ENCODE measurements at regions not wholly inside any gene's neighbourhood (a gene's known extent, or its start where the extent isn't known, plus 50 kb on each side); places are given as distances from the start of the nearest gene placed in this dataset.

DNA sequence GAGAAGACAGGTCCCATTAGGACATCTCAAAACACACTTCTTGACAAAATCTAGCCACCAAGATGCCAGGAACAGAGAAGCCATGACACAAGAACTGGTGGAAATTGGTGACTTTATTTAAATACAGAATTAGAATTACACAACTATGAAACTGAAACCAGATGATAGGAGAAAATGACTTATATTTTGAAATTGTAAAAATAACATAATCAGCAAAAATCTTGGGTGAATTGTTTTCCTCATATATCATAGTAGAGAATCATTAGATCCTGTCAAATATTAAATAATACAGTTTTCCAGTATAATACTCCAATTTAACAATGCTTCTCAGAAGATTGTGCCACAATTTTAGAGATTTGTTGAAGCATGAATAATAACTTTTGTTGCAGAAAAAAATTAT lies 81.5 kb upstream of the MROH9 start:
- no peak overlapping the region for H3K4me3 ChIP-seq
- no peak overlapping the region for H3K27ac ChIP-seq
- no peaks in the 10 kb centered on the region for H3K9me3 ChIP-seq
- no peaks in the 10 kb centered on the region for H3K27me3 ChIP-seq
- no peaks in the 10 kb centered on the region for H3K4me1 ChIP-seq
- TF ChIP-seq CTCF (IDR thresholded peaks at IDR 0.05) (no peak), POLR2A (IDR thresholded peaks at IDR 0.05) (no peak)
- no peaks in the 10 kb centered on the region for H3K36me3 ChIP-seq
- no peak for DNase-seq

GRCh38 chr1:170854677-170855076 lies 80.7 kb upstream of the MROH9 start:
- no peak for DNase-seq
- TF ChIP-seq CTCF (IDR thresholded peaks at IDR 0.05): no peak
- TF ChIP-seq POLR2A (IDR thresholded peaks at IDR 0.05): no peak
- H3K4me1 ChIP-seq: no peaks in the 10 kb centered on the region

GRCh38 chr1:170856455-170856854 lies 78.9 kb upstream of the MROH9 start:
- no peaks in the 10 kb centered on the region for H3K36me3 ChIP-seq
- no peaks in the 10 kb centered on the region for H3K9me3 ChIP-seq
- H3K4me1 ChIP-seq: no peaks in the 10 kb centered on the region
- H3K4me3 ChIP-seq: no peak overlapping the region
- TF ChIP-seq POLR2A (IDR thresholded peaks at IDR 0.05) (no peak), CTCF (IDR thresholded peaks at IDR 0.05) (no peak)
- H3K27ac ChIP-seq: no peak overlapping the region
- H3K27me3 ChIP-seq: no peaks in the 10 kb centered on the region
- no peak for DNase-seq

More at GRCh38 chr1:170854677-170855076, 80.7 kb upstream of the MROH9 start:
- H3K27ac ChIP-seq: no peak overlapping the region
- no peaks in the 10 kb centered on the region for H3K9me3 ChIP-seq
- H3K27me3 ChIP-seq: no peaks in the 10 kb centered on the region
- H3K36me3 ChIP-seq: no peaks in the 10 kb centered on the region
- H3K4me3 ChIP-seq: no peak overlapping the region

GRCh38 chr1:170857955-170858354 lies 77.4 kb upstream of the MROH9 start:
- Histone ChIP-seq H3K9me3 (no peaks in the 10 kb centered on the region), H3K4me1 (no peaks in the 10 kb centered on the region), H3K27me3 (no peaks in the 10 kb centered on the region), H3K27ac (no peak overlapping the region), H3K36me3 (no peaks in the 10 kb centered on the region), H3K4me3 (no peak overlapping the region)
- DNase-seq: no peak
- no peak for TF ChIP-seq POLR2A (IDR thresholded peaks at IDR 0.05)
- no peak for TF ChIP-seq CTCF (IDR thresholded peaks at IDR 0.05)

- Histone ChIP-seq H3K27ac (no peak overlapping the region), H3K36me3 (no peaks in the 10 kb centered on the region), H3K4me1 (no peaks in the 10 kb centered on the region), H3K4me3 (no peak overlapping the region), H3K27me3 (no peaks in the 10 kb centered on the region), H3K9me3 (no peaks in the 10 kb centered on the region)
- DNase-seq: no peak
- TF ChIP-seq POLR2A (IDR thresholded peaks at IDR 0.05) (no peak), CTCF (IDR thresholded peaks at IDR 0.05) (no peak)
Measured at GRCh38 chr1:170863621-170864020, 71.7 kb upstream of the MROH9 start.

DNA sequence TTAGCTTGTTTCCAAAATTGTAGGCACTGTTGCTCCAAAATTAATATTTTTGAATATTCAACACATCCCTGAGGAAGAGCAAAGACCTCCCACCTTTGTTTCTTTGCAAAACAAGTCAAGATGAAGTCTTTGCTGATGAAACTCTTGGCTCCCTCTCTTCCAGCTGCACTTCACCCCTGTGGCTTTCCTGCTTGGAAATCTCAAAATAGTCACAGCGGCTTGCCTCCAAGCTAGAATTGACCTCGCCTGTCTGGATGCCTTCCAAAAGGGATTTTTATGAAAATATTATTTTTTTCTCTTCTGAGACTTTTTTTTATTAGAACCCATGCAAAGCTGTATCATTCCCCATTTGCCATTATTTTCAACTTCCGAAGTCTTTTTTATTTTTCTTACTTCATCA lies 71.1 kb upstream of the MROH9 start:
- no peaks in the 10 kb centered on the region for H3K27me3 ChIP-seq
- DNase-seq: no peak
- TF ChIP-seq CTCF (IDR thresholded peaks at IDR 0.05): no peak
- no peak for TF ChIP-seq POLR2A (IDR thresholded peaks at IDR 0.05)
- no peak overlapping the region for H3K4me3 ChIP-seq
- H3K36me3 ChIP-seq: no peaks in the 10 kb centered on the region
- no peaks in the 10 kb centered on the region for H3K9me3 ChIP-seq
- no peaks in the 10 kb centered on the region for H3K4me1 ChIP-seq
- no peak overlapping the region for H3K27ac ChIP-seq
